Epidermal melanocyte (primary cell): ENCODE measurements at regions not wholly inside any gene's neighbourhood (a gene's known extent, or its start where the extent isn't known, plus 50 kb on each side); places are given as distances from the start of the nearest gene placed in this dataset.
"Not testable (repeated sequence)": the region's sequence is repeated elsewhere in the genome, so short reads cannot be mapped to it uniquely, and the experiment has no call there.

Experiments
- DNase-seq: peaks from one replicate; pipeline ENCODE4 v3.0.0; 2011; ENCODE audit warnings: low spot score; ENCODE audit not compliant: insufficient read length

DNA sequence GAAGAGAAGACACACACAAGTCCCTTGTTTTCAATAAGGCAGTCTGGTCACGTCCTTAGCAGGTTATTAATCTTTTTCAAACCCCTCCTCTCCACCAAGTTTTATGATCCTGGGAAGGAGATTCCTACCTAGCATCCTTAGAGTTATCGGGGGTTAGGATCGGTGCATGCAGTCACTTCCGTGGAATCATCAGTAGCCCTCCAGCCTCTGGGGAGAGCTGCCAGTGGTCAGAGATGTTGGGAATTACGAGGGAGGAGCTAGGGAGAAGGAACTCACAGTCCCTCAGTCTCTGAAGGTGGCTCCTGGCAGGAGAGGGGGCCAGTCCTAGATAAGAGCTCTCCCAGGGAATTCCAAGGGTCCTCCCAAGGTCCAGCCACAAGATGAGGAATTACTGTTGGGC is 57.7 kb upstream of the ATP5PO start:
- no peak for DNase-seq

DNA sequence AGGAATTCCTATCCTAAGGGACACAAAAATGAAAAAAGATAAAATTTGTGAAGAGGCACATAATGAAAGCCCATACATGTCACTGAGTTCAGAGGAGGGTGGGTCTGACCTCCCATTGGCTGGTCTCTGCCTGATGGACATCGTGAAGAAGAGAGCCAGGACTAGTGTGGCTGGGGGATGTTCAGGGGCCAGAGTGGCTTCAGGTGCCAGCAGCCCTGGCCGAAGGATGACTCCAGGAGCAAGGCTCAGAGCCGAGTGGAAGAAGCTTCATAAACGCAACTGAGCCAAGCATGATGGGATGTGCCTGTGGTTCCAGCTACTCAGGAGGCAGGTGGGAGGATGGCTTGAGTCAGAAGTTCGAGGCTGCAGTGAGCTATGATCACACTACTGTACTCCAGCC is 56.9 kb upstream of the ATP5PO start:
- DNase-seq, result no peak

- no peak for DNase-seq
Measured at GRCh38 chr21:33971492-33972013, 55.9 kb upstream of the ATP5PO start.

DNA sequence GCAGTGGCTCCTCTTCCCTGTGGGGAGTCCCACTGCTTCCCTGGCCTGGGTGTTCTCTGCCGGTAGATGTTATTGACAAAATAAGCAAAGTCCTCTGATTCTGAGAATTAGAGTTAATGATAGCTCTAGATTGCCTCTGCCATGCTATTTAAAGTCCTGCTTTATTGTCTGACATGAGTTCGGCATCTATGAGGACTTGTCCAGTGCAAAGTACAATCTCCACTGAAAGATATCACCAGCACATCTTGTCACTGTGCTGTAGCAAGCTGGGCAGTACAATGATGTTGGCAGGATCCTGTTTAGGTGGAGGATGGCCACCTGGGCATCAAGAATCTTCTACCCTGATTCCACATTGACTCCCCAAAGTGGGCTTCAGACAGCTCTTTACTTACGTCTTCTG is 54.0 kb upstream of the ATP5PO start:
- DNase-seq, result no peak

DNA sequence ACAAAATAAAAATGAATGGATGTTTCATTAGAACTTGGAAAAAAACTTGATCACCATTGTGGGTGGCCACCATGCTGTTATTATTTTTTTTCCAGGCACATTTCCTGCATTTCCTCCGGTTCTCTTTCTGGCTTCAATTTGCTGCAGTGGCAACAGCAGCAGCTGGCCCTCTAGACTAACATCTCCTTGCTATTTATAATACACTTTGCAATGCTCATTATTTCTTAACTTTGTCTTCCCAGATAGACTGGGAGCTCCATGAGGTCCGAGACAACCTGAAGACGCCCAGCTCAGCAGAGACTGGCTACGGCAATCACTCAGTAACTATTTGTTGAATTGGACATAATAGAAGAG is 53.4 kb upstream of the ATP5PO start:
- peak; percentile 37 for DNase-seq

- DNase-seq, result no peak
Measured at GRCh38 chr21:33968080-33968994, 52.7 kb upstream of the ATP5PO start.

GRCh38 chr21:33967086-33967571 is 51.5 kb upstream of the ATP5PO start:
- DNase-seq, result no peak

DNA sequence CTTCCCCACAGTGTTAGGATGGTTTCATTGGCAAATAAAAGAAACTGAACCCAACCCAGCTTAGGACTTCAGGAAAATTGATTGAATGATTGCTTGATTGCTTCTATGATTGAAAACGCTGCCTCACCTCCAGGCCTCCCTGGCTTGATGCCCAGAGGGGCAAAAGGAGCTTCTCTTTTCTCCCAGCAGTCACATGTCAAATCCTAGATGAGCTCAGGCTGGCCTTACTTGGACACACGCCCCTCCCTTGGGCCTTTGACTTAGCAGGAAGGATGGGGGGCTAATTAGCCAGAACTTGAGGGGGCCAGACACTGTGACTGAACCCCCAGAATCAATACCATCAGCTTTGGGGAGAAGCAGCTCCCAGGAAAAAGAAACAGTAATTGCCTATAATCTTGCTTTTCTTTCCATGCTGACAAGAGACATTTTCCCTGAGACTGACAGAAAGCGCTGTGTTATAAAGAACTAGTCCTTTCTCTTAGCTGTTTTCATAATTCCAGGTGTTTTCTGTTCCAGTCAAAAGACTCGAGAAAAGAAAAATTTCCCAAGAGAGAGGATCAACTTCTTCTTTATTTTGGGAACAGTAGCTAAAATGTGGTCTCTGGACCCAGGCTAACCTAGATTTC is 50.8 kb upstream of the ATP5PO start:
- no peak for DNase-seq

DNA sequence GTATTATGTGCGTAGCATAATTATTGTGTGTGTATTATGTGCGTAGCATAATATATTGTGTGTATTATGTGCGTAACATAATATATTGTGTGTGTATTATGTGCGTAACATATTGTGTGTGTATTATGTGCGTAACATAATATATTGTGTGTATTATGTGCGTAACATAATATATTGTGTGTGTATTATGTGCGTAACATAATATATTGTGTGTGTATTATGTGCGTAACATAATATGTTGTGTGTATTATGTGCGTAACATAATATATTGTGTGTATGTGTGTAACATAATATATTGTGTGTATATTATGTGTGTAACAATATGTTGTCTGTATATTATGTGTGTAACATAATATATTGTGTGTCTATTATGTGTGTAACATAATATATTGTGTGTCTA is 50.1 kb upstream of the ATP5PO start:
- not testable (repeated sequence) for DNase-seq
